ENCODE measurements at regions not wholly inside any gene's neighbourhood (a gene's known extent, or its start where the extent isn't known, plus 50 kb on each side); places are given as distances from the start of the nearest gene placed in this dataset.

- TF ChIP-seq CTCF (IDR thresholded peaks at IDR 0.05) (no peak), ZFX (IDR thresholded peaks at IDR 0.05; ENCODE audit: borderline replicate concordance) (no peak)
- H3K27ac ChIP-seq = no peak overlapping the region
Observed at GRCh38 chr4:57866468-57867171, 756.4 kb upstream of the IGFBP7 start.

- no peak for TF ChIP-seq CTCF (IDR thresholded peaks at IDR 0.05)
- TF ChIP-seq ZFX (IDR thresholded peaks at IDR 0.05; ENCODE audit: borderline replicate concordance) = no peak
- H3K27ac ChIP-seq = no peak overlapping the region
Observed at GRCh38 chr4:57865264-57865663, 755.1 kb upstream of the IGFBP7 start.

- no peak overlapping the region for H3K27ac ChIP-seq
- TF ChIP-seq ZFX (IDR thresholded peaks at IDR 0.05; ENCODE audit: borderline replicate concordance) (no peak), CTCF (IDR thresholded peaks at IDR 0.05) (no peak)
Observed at GRCh38 chr4:57854748-57855147, 744.6 kb upstream of the IGFBP7 start.

- no peak overlapping the region for H3K27ac ChIP-seq
- TF ChIP-seq ZFX (IDR thresholded peaks at IDR 0.05; ENCODE audit: borderline replicate concordance) (no peak), CTCF (IDR thresholded peaks at IDR 0.05) (no peak)
Observed at GRCh38 chr4:57850141-57850540, 740.0 kb upstream of the IGFBP7 start.

- H3K27ac ChIP-seq = no peak overlapping the region
- no peak for TF ChIP-seq ZFX (IDR thresholded peaks at IDR 0.05; ENCODE audit: borderline replicate concordance)
- TF ChIP-seq CTCF (IDR thresholded peaks at IDR 0.05) = no peak
Observed at GRCh38 chr4:57832083-57832482, 721.9 kb upstream of the IGFBP7 start.

GRCh38 chr4:57789666-57790065 is 679.5 kb upstream of the IGFBP7 start:
- TF ChIP-seq ZFX (IDR thresholded peaks at IDR 0.05; ENCODE audit: borderline replicate concordance) = no peak
- TF ChIP-seq CTCF (IDR thresholded peaks at IDR 0.05) = no peak
- H3K27ac ChIP-seq = no peak overlapping the region

- TF ChIP-seq ZFX (IDR thresholded peaks at IDR 0.05; ENCODE audit: borderline replicate concordance) (no peak), CTCF (IDR thresholded peaks at IDR 0.05) (no peak)
Observed at GRCh38 chr4:57777876-57778275, 667.7 kb upstream of the IGFBP7 start.

More at GRCh38 chr4:57777876-57778275, 667.7 kb upstream of the IGFBP7 start:
- no peak overlapping the region for H3K27ac ChIP-seq

Measured in 22Rv1 (cell line).